GM23248 (cell line): ENCODE measurements at regions not wholly inside any gene's neighbourhood (a gene's known extent, or its start where the extent isn't known, plus 50 kb on each side); places are given as distances from the start of the nearest gene placed in this dataset.

ENCODE experiments used
- EZH2 ChIP-seq: fragments of 200-600 bp; sonication (generic); IDR thresholded peaks from 2 replicates; pipeline ENCODE4 v1.6.1; 2018; ENCODE audit warnings: antibody characterized with exemption, mild to moderate bottlenecking; ENCODE audit not compliant: insufficient read depth, poor library complexity, severe bottlenecking
- EZH2phosphoT487 ChIP-seq: fragments of 200-600 bp; sonication (generic); IDR thresholded peaks from 2 replicates; pipeline ENCODE4 v1.6.1; 2018; ENCODE audit warnings: antibody characterized with exemption, moderate library complexity, mild to moderate bottlenecking, low read depth; ENCODE audit not compliant: insufficient read depth

- TF ChIP-seq EZH2phosphoT487 (no peak), EZH2 (no peak)
Observed at GRCh38 chr2:22491442-22491841, 893.5 kb upstream of the KLHL29 start.
